GM18870 (cell line): ENCODE measurements at regions not wholly inside any gene's neighbourhood (a gene's known extent, or its start where the extent isn't known, plus 50 kb on each side); places are given as distances from the start of the nearest gene placed in this dataset.
A peak's percentile ranks its signal among the peaks of the same experiment; 100 is the strongest.

Experiments
- ATAC-seq: cut with Tn5 transposase; IDR thresholded peaks from one replicate; pipeline ENCODE4 v1.9.1; 2021; ENCODE audit warnings: moderate library complexity; ENCODE audit not compliant: unreplicated experiment

DNA sequence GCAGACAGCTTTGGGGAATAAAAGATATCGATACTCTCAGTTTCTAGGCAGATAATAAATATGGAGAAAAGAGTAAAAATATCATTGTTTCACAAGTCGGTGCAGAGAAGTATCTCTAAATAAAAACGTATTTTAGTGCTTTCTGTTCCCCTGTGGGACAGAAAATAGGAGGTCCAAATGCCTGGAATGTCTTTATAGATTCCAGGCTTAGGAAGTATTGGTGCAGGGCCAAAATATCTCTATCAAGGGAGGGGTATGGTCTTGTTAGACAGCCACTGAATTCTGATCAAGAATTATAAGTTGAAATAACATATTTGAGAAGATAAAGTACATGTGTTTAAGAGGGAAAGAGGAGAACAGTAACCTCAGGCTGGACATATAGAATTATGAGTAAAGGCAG, 596.4 kb downstream of the PCDH18 start:
- ATAC-seq: no peak

DNA sequence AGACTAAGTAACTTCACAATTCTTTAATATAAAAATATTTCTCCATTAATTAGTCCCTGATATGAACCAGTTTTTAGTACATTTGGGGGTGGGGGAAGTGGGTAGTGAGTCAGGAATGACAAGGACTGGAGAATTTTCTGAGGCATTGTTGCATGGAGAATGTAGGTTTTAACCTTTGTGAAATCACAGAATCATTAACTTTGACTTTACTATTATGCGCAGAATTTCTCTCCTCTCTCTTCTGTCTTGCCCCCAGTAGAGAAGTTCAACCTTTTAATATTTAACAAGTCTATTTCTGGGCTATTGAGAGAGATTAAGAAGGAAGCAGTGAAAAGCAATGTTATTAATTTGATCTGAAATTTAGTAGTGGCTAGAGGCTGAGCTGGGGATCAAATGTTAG, 597.0 kb downstream of the PCDH18 start:
- ATAC-seq: no peak

DNA sequence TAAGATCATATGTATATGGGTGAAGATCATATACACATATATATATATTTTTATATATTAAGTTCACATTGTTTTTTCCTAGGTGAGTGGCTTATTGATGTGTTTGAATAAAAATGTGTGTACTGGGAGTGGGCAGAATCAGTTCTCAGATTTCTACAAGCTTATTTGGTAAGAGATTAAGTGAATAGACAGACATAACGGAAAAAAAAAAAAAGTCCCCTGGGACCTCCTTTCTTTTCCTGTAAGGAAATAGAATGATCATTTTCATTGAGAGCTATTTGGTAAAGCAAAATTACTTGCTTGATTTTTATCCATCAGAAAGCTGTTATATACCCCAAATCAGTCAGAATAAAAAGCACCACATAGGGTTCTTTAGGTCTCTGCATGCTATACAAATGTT, 597.7 kb downstream of the PCDH18 start:
- ATAC-seq: no peak

DNA sequence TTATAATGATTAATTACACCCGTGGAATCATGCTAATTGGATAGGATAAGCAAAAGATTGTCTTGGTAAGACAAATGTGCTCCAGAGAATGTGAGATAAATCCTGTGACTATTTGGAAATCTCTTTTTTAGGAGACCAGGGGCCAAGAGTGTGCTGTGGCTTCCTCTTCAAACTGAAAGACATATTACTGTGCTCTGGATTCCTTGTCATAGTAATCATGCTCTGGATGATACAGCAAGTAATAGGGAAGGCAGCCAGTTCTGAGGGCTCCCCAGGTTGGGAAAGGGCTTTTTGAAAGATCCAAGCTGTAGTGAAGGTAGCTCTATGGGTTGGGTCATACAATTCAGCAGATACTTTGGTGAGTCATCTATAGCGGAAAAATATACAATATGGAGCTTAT, 600.5 kb downstream of the PCDH18 start:
- ATAC-seq: no peak

DNA sequence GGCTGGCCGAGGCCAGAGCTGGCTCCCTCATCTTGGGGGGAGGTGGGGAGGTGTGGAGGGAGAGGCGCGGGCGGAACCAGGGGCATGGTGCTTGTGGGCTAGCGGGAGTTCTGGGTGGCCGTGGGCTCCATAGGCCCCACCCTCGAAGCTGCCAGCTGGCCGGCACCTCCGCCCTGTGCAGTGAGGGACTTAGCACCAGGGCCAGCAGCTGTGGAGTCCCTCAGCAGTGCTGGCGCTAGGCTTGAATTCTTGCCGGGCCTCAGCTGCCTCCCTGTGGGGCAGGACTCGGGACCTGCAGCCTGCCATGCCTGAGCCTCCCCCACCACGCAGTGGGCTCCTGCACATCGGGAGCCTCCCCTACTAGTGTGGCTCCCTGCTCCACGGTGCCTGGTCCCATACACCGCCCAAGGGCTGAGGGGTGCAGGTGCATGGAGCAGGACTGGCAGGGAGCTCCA, 603.3 kb downstream of the PCDH18 start:
- no peak for ATAC-seq

DNA sequence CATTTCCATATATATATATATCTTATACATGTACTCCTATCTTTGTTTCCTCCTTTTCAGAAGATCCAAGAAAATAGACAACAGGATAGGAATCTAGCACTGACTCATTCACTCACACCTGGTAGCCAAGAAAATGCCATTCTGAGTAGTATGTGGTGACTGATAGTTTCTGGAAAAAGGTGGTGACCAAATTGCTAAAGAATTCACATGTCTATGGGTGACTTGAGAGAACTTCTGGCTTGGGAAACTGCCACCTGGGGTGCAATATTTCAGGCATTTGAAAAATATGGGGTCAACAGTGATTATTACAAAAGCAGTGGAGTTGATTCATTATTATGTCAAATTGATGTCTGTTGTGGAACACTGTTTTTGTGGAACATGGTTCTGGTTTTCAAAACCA, 605.1 kb downstream of the PCDH18 start:
- ATAC-seq: no peak

DNA sequence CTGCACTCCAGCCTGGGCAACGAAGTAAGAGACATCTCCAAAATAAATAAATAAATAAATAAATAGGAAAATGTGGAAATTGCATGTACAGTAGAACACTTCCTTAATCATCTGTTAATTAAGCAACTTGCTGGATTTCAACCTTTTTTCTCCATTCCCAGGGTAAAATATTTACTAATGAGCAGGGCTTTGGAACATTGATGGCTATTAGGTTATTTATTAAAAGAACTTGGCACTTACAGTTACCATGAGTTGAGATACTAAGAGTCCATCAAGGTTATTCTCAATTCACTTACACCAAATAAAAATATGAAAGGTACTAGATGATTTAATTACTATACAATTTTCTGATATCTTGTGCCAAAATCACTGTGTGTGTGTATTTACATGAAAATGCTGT, 607.1 kb downstream of the PCDH18 start:
- no peak for ATAC-seq

DNA sequence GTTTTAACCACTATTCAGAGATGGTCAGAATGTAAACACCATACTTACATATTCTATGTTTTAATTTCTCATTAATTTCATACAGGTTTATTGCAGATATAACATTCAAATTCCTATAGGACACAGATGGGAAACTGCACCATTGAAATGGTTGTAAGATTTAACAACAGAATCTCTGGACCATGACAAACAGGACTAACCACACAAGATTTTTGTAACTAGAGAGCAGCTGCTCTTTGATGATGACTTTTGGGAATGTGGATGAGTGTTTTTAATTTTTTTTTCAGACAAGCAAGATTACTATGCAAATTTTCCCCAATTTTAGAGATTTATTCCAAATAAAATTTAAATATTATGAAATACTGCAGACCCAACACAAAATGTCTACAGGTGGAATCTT, 610.2 kb downstream of the PCDH18 start:
- ATAC-seq: no peak

DNA sequence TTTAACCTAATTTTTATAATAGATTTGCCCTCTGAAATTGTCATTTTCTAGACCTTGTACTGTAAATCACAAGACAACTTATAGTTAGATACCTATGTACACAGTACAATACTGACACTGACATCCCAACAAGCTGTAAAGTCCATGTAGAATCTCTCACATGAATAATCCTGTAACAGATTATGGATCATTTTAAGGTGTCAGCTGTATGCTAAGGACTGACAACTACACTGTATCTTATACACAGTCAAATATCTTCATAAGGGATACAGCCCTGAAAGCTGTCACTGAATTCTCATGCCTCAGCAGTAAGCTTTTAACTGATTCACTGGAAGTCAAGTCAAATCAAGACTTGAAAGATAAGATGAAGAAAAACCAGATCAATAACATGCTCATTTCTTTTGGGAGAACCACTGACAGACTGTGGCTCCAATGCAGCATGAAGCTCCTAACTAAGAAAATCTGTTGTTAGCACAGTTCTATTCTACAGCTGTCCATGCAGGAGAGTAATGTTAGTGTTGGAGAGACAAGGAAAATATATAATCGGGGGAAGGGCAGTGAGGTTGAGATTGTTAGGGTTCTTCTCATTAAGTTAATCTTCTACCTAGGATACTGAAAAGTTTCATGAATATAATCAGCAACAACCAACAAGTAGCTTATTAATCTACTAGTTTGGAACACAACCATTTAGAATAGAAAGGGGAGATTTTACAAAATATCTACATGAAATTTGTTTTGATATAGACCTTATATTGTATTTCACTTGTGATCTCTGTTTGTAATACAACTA, 612.0 kb downstream of the PCDH18 start:
- ATAC-seq: no peak

DNA sequence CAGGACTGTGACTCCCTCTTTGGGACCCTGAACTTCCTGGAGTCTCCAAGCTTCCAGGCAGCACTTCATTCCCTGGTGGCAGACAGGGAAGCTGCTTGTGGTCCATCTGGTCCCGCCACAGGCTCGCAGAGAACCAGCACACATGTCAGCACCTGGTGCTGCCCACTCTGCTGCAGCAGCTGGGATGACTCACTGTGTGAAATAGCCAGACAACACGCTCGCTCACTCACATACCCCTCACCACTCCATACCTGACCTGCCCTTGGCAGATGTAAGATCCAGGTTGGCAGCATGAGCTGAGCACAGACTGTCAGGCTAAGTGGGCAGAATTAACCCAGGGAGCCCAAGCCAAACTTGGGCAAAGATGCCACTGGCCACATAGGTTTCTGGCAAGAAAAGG, 613.5 kb downstream of the PCDH18 start:
- no peak for ATAC-seq

DNA sequence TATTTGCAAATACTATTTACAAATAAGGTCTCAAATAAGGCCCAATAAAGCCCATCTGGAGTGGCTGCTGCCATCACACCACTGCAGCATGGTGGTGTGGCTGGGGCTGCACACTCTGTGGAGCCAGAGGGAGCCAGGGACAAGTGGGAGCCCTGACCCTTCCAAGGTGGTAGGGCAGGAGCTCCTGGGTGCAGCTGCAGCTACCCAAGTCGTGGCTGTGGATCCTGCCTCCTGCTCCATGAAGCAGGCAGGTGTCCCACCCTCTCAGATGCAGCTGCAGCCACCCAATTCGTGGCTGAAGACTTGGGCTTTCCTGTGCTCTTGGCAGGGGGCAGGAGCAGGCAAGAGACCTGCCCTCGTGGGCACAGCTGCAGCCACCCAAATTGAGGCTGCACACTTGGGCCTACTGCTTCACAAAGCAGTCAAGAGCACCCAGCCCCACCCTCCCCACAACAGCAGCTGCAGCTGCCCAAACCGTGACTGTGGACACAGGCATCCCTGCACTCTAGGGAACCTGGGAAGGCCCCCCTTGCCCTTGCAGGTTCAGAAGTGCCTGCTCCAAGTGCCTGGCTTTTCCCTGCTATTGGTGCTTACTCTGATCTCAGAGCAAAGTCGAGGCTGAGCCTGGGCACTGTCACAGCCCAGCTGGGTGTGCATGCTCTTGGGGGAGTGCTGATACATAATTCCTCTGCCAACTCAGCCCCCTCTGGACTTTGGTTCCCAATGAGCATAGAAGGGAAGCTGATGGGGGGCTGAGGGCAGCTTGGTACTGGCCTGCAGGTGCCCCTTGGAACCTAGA, 614.8 kb downstream of the PCDH18 start:
- no peak for ATAC-seq

DNA sequence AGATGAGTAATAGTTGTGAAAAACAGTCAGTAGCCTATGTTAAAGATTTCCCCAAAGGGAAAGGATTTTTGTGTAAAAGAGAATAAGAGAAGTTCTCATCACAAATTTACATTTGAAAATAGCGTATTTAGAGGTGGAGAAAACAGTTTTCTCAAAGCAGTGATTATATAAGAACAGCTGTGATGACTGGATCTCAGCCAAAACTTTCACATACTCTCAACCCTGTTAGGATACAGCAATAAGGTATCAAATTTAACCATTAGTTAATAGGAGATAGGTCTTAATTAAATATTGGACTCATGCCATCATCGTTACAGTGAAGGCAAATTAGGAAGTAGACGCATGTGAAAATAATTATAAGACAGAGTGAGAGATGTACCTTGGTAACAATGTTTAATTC, 622.7 kb downstream of the PCDH18 start:
- ATAC-seq: no peak

DNA sequence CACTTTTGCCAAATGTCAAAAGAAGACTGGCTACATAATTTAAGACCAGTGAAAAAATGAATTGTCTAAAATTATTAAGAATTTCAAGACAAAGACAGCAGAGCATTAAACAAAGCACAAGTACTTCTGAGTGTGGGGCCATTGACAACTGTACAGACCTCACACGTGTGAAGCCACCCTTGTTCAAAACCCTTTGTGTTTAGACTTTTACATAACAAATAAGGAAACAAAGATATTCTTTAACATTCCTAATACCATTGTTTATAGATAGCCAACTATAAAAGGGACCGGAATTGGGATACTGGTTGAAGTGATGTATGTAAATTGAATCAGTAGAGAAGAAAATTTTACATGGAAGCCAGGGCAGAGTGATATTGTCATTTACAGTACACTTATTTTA, 624.2 kb downstream of the PCDH18 start:
- ATAC-seq: no peak

DNA sequence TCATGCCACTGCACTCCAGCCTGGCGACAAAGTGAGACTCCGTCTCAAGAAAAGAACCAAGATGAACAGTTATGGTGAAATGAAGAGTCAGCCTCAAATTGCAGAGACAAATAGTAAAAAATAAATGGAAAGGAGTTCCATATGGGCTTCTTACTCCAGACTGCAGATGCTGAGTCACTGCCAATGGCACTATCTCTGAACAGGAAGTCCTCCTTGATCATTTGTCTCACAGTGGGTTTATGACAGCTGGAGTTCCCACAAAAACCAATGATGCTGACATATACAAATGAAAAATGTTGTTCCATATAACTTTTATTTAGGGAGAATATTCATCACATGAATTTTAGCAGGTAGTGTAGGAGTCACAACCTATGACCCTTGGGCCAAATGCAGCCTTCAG, 631.6 kb downstream of the PCDH18 start:
- no peak for ATAC-seq

DNA sequence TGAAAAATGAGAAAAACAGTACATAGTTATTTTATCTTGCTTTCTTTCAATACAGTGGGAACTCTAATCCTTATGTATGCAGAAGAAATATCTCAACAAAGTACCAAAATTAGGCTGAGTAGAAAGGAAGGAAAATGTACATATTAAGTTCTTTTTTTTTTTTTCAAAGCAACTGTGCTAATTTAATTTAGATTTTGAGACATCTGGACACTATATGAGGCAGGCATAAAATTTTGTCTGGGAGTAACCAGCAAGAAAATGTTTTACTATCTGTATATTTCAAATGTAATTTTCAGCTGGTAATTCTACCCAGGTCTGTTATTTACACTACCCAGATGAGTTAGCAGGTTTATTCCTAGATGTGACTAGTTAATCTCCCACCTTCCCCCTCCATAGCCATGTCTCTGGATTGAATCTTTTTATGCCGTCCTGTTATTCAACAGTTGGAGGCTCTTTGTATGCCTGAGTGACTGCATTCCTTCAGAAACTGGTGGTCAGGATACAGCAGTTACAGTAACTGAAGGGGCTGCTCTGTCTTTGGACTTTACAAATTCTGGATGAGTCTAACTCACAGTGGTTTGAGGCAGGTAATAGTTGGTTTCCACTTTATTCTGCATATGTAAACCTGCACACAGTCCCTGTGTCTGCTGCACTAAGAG, 633.6 kb downstream of the PCDH18 start:
- no peak for ATAC-seq

DNA sequence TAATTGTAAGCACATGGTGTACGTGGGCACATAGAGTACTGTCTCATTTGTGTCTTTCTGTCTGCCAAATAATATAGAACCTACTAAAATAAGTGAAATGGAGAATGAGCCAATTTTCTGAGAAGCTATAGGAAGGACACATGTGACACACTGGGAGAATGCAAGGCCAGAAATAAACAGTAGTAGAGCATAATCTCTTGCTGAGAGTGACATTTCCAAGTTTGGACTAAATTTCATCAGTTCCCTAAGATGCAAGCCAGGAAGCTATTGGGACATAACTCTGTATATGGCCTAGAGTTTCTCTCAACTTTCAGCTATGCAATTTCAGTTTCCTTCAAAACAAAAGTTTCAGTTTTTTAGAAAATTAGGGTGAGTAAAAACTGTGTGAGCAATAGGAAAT, 638.7 kb downstream of the PCDH18 start:
- ATAC-seq: no peak

DNA sequence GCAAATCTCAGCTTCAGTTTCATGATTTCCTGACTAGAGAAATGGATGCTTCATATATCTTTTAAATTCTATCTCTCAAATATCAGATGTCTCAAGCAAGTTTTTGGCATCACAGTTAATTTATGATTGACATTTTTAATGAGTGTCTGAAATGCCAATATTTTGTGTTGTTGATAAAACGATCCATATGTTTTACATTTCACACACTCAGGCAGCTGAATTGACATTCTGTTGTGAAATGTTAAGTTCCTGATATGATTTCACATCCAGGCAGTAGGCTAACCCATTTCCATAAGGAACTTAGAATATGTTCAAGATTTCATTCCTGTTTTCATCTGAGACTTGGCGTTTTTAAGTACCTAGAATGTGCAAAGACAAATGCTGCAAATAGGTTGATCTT, 650.6 kb downstream of the PCDH18 start:
- no peak for ATAC-seq

DNA sequence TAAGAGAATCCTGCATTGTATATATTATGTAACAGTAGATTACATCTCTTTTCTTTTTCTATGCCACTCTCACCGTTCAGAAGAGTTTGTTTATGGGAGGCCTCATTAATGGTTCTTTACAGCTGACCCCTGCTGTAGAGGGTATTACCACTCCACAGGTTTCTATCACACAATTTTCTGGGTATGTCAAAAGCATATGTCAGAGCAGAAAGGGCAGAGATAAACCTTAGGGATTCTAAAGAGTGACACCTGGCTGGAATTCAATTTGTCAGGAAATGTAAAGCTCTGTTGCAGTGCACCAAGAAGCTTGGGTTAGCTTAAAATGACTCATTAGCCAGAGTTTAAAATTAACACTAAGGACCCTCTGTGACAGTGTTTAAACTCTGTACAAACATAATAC, 658.7 kb downstream of the PCDH18 start:
- no peak for ATAC-seq

DNA sequence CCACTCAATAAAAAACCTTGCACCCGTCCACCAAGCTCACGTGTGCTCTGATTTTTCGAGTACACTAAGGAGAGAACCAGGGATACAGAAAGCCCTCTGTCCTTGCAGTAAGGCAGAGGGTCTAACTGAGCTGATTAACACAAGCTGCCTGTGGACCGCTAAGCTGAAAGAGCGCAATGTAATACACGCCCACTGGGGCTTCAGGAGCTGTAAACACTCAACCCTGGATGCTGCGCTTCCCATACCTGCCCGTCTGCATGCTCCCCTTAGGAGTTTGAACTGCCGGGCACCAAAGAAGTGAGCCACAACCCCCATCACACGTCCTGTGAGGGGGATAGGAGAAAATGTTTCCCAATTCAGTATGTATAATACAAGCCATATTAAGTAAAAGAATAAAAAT, 664.8 kb downstream of the PCDH18 start:
- ATAC-seq: no peak

DNA sequence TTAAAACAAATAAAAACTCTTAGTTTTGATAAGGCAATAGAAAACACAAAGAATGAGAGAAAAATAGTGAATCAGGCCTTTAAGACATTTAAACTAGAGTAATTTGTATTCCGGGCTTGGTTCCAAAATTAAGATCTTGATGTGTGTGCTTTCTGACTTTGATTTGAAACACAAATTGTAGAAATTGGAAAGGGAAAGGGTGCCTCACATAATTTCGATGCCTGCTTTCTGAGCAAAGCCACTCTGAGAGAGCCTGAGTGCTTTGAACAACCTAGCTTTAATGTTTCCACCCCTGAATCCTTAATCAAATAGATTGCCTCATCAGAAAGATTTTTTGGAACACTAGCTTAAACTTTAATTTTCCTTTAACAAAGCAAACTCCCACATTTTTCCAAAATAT, 666.8 kb downstream of the PCDH18 start:
- no peak for ATAC-seq

DNA sequence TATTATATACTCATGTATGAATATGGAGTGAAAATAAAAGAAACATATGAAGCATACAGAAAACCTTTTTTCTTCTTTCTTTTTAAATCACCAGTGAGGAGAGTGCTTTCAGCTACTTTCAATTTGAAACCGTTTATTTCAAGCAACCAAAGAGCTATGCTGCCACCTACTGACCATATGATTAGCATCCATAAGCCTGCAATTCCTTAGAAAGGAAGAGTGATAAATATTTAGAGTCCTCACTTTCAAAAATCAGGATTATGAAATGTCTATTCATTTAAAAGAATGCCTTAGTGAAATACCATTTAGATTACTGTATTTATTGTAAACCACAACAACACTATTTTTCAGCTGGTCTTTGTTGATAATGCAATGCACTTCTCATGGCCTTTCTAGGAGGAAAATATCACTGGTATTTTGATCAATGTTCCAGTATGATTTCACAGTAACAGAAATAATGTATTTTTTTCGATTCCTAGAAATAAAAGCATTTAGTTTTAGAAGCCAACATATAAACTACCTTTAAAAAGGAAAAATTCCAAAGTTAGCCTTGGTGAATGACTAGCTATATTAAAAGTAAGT, 667.6 kb downstream of the PCDH18 start:
- peak; percentile 91 for ATAC-seq

DNA sequence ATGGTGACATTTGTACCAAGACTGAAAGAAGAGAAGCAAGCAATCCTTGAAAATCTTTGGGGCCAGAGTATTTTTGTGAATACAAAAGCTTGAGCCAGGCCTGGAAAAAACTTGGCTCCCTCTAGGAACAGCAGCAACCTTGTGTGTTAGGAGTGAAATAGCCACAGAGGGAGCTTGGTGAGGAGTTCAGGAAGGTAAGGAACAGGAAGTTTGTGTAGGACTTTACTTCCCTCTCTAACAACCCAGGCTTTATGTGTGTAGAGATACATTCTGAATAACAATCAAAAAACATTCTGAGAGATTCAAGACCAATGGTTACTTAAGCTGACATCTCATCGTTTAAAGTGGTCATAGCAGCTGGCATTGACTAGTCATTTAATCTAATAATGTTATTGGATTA, 668.5 kb downstream of the PCDH18 start:
- no peak for ATAC-seq
